ENCODE measurements at regions not wholly inside any gene's neighbourhood (a gene's known extent, or its start where the extent isn't known, plus 50 kb on each side); places are given as distances from the start of the nearest gene placed in this dataset.

- TF ChIP-seq EZH2 (IDR thresholded peaks at IDR 0.05; ENCODE audit: borderline replicate concordance) (no peak), CTCF (IDR thresholded peaks at IDR 0.05; ENCODE audit: poor library complexity) (no peak), EZH2phosphoT487 (IDR thresholded peaks at IDR 0.05; ENCODE audit: low read depth, severe bottlenecking, unreplicated experiment) (no peak)
These were observed 2111.3 kb downstream of the MAT2B start for GRCh38 chr5:165616490-165617405.

Measured in hepatocyte (in vitro differentiated cells).